ENCODE measurements at regions not wholly inside any gene's neighbourhood (a gene's known extent, or its start where the extent isn't known, plus 50 kb on each side); places are given as distances from the start of the nearest gene placed in this dataset.

- TF ChIP-seq, protein P1, sequence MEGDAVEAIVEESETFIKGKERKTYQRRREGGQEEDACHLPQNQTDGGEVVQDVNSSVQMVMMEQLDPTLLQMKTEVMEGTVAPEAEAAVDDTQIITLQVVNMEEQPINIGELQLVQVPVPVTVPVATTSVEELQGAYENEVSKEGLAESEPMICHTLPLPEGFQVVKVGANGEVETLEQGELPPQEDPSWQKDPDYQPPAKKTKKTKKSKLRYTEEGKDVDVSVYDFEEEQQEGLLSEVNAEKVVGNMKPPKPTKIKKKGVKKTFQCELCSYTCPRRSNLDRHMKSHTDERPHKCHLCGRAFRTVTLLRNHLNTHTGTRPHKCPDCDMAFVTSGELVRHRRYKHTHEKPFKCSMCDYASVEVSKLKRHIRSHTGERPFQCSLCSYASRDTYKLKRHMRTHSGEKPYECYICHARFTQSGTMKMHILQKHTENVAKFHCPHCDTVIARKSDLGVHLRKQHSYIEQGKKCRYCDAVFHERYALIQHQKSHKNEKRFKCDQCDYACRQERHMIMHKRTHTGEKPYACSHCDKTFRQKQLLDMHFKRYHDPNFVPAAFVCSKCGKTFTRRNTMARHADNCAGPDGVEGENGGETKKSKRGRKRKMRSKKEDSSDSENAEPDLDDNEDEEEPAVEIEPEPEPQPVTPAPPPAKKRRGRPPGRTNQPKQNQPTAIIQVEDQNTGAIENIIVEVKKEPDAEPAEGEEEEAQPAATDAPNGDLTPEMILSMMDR (IDR thresholded peaks at IDR 0.05), result no peak
- TF ChIP-seq POLR2A (IDR thresholded peaks at IDR 0.05), result no peak
Measured at GRCh38 chr3:78046566-78046965, 1006.7 kb downstream of the ROBO2 start.

All from upper lobe of left lung (tissue), 4 donors.